Sciatic nerve (tissue), 2 donors: ENCODE measurements at regions not wholly inside any gene's neighbourhood (a gene's known extent, or its start where the extent isn't known, plus 50 kb on each side); places are given as distances from the start of the nearest gene placed in this dataset.
"Not testable (repeated sequence)": the region's sequence is repeated elsewhere in the genome, so short reads cannot be mapped to it uniquely, and the experiment has no call there.

Source experiments
- ATAC-seq: fragments of 200-7000 bp; cut with Tn5 transposase; one replicate; pipeline ENCODE4 v1.9.1; 2020; ENCODE audit warnings: mild to moderate bottlenecking, moderate library complexity
- DNase-seq: peaks from one replicate; pipeline ENCODE4 v3.0.0-alpha.2; 2020; ENCODE audit warnings: low spot score
- intact Hi-C: fragments of 100-400 bp; cut with DNase I; formaldehyde crosslinking; loops from one replicate; pipeline ENCODE4 v1.14.2; 2022
- donor health status: DM: no; HTN: no; CAD: no.
- donor health status: DM: no; HTN: no; CAD: no.

DNA sequence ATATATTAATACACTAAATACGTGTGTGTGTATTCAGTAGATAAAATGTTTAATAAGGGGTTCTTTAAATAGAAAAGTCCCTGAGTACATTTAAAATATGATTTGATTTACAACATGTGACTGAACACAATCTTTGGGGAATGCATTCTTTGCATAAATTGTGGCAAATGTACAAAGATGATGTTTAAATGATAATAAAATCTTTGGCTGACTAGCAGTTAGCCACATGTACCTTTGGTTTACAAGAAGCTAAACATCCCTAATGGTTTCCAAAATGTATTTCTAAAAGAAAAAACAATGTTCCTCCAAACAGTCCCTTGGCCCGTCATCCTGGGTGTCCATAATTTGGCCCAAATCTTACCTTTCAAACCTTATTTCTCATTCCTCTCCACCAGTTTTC is 106.4 kb upstream of the MARK1 start:
- intact Hi-C loops, result no loop called here
- ATAC-seq, result no peak
- DNase-seq, result no peak

GRCh38 chr1:220420726-220421125 is 107.2 kb upstream of the MARK1 start:
- DNase-seq (no peak), ATAC-seq (no peak)
- intact Hi-C loops, result no loop called here

- ATAC-seq, DNase-seq, intact Hi-C loops: not testable (repeated sequence)
Measured at GRCh38 chr1:220412382-220412781, 115.6 kb upstream of the MARK1 start.

DNA sequence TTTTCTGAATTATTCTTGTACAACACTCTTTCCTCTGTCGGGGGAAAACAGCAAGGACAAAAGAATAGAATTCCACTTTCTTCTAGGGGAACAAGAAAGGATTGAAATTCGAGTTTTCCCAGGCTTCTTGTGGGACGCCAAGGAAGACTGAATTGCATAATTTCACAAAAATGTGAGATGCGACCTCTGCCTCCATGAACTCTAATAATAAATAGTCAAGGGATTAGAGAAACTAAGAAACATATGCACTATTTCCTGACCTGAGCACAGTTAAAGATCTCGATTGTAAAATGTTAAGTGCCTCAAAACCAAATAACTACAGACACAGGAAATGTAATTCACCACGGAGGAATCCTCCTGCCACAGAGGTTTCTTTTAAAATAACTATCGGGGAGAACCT is 117.3 kb upstream of the MARK1 start:
- no peak for ATAC-seq
- DNase-seq, result no peak
- intact Hi-C loops, result no loop called here

GRCh38 chr1:220409771-220410595 is 118.0 kb upstream of the MARK1 start:
- intact Hi-C loops, result no loop called here
- ATAC-seq (peak; percentile 38), DNase-seq (no peak)

DNA sequence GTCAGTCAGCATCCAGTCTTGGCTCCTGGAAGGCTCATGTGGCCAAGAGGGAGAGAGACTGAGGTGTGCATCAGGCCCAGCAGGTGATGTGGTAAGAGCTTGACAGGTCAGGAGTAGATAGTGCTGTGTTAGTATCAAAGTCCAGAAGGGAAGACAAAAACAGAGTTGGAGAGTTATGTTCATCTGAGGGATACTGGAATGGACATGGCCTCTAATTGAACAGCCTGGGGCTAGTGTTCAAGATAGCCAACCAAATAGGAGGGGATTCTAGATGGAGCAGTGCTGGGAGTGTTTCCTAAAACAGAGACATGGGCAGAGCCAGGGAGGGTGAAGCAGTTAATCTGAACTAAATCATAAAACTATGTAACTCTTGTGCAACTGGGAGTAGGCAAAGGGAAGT is 120.7 kb upstream of the MARK1 start:
- intact Hi-C loops, result no loop called here
- DNase-seq (no peak), ATAC-seq (no peak)

- ATAC-seq, result no peak
- intact Hi-C loops, result no loop called here
- DNase-seq, result no peak
Measured at GRCh38 chr1:220398238-220398637, 126.0 kb upstream of the RAB3GAP2 start.

DNA sequence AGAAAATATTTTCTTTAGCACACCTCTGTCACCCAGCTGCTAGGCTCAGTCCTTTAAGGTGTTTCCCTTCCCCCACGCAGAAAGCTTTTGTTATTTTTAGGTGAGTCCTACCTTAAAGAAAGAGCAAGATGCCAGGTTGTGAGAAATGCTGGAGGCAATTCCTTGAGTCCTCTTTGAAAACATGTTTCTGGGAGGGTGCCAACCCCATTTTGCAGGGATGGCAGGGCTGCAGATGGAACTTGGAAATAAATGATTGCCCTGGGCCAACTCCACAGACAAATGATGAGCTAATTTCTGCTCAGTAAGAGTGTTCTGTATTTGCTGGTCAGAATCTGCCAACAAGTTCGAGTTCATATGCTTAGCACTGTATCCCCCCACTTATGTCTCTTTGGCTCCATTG is 119.2 kb upstream of the RAB3GAP2 start:
- no peak for DNase-seq
- intact Hi-C loops, result no loop called here
- no peak for ATAC-seq

DNA sequence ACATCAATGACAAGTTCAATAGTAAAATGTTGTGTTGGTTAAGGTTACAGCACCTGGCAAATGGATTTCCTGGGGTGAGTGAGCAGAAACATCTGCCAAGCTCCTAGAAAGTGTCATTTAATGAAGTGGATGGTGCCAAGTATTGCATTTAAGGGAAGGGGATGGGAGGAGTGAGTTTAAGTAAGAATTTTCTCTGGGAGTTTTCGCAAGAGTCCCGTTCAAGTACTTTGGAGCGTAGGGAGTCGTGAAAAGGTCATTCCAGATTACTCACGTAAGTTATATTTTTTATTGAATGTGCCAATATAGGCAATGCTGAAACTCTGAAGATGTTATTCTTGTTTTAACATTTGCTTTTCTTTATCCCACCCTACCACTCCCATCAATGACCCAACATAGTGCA is 117.4 kb upstream of the RAB3GAP2 start:
- no peak for DNase-seq
- intact Hi-C loops, result no loop called here
- ATAC-seq, result no peak

GRCh38 chr1:220386494-220387195 is 114.4 kb upstream of the RAB3GAP2 start:
- ATAC-seq (no peak), DNase-seq (no peak)
- intact Hi-C loops, result no loop called here

GRCh38 chr1:220385158-220385557 is 112.9 kb upstream of the RAB3GAP2 start:
- ATAC-seq, result no peak
- intact Hi-C loops, result no loop called here
- no peak for DNase-seq

- ATAC-seq (no peak), DNase-seq (no peak)
- intact Hi-C loops, result no loop called here
Measured at GRCh38 chr1:220382994-220383393, 110.7 kb upstream of the RAB3GAP2 start.

DNA sequence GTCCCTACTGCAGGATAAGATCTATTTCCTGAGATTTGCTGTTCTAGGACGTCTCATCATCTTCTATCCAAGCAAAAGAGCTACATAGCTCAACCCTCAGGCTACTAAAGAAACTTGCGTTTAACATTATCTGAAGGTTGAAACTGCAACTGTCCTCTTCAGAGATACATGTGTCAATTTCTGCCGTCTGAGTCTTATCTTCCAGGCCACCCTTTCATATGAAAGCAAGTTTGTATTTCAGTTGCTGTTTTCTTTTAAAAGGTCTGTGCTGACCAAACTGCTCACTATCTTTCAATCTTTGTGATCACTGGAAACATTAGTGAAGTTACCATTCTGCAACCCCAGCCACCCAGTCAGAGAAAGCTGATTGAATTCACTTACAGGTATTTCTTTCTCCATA is 108.6 kb upstream of the RAB3GAP2 start:
- no peak for ATAC-seq
- intact Hi-C loops, result no loop called here
- DNase-seq, result no peak

- no peak for ATAC-seq
- no peak for DNase-seq
- intact Hi-C loops, result no loop called here
Measured at GRCh38 chr1:220378571-220379302, 106.5 kb upstream of the RAB3GAP2 start.

DNA sequence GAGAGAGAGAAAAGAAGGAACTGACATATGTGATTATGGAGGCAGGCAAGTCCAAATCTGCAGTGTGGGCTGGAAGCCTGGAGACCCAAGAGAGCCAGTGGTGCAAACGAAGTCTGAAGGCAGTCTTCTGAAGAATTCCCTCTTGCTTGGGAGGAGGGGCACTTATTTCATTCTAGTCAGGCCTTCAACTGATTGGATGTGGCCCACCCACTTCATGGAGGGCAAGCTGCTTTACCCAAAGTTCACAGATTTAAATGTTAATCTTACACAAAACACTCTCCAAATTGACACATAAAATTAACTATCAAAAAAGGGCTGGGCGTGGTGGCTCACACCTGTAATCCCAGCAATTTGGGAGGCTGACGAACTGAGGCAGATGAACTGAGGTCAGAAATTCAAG is 103.5 kb upstream of the RAB3GAP2 start:
- no peak for DNase-seq
- ATAC-seq, result no peak
- intact Hi-C loops, result no loop called here

DNA sequence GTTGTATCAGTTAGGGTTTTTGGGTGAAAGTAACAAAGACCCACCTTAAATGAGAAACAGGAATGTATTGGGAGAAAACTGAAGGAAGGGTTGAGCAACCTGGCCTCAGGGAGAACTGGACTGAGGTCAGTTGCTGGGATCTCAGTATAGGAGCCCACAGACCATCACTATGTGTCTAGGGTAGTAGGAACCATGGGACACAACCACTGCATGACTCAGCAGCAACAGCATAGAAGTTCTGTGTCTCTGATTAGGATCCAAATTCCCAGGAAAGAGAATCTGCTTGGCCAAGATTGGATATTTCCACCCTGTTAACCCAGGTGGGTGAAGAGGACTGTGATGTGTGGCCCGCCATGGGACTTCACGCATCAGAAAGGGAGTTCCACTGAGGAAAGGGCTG is 102.2 kb upstream of the RAB3GAP2 start:
- DNase-seq (no peak), ATAC-seq (no peak)
- intact Hi-C loops, result no loop called here

GRCh38 chr1:220372451-220372850 is 100.2 kb upstream of the RAB3GAP2 start:
- intact Hi-C loops, result no loop called here
- DNase-seq (no peak), ATAC-seq (no peak)

- DNase-seq, result no peak
- no peak for ATAC-seq
- intact Hi-C loops, result no loop called here
Measured at GRCh38 chr1:220371324-220371723, 99.1 kb upstream of the RAB3GAP2 start.

DNA sequence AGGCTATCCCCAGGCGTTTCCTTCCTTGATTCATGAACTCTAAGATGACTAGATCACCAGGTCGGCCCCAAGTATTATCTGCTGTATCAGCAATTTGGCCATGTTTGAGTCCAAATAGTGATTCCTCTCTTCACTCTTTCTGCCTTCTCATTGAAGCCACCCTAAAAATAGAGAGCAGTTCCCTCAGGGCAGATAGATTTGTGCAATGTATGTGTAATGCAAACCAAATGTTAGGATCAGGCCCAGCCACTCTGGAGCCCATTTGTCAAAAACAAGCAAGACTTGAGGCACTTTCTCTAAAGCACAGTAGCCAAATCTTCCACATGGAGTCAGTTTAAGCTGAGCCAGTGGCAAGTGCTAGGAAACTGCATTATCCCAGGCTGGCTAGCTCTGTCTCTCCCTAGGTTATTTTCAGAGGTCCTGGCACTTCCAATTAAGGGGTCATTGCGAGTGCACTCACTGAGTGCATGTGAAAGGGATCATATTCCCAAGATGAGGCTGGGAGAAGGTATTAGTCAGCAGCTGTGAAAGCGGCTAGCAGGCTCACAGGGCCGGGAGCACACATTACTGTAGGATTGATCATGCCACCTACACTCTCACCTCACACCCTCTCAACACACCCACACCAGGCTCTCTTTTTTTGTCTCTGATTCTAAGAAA is 97.9 kb upstream of the RAB3GAP2 start:
- no peak for DNase-seq
- peak; percentile 76 for ATAC-seq
- intact Hi-C loops, result no loop called here

- ATAC-seq, result no peak
- intact Hi-C loops, result no loop called here
- no peak for DNase-seq
Measured at GRCh38 chr1:220369511-220369910, 97.3 kb upstream of the RAB3GAP2 start.
